Activated B cell treated with CpG ODN at 0.5 μM for 24 hours (primary cell): ENCODE measurements at regions not wholly inside any gene's neighbourhood (a gene's known extent, or its start where the extent isn't known, plus 50 kb on each side); places are given as distances from the start of the nearest gene placed in this dataset.

Experiments used
- ATAC-seq: fragments of 200-7000 bp; cut with Tn5 transposase; one replicate; pipeline ENCODE4 v1.10.0; 2021; ENCODE audit warnings: low read depth, mild to moderate bottlenecking, moderate library complexity
- CTCF ChIA-PET: fragments of 350-600 bp; sonication (Branson Sonifier 250); formaldehyde crosslinking; loops from one replicate; lab custom pipeline; 2021; ENCODE audit warnings: antibody characterized with exemption; lab: Charles Lee
- POLR2A ChIA-PET: fragments of 350-600 bp; sonication (Branson Sonifier 250); formaldehyde crosslinking; loops from one replicate; lab custom pipeline; 2021; ENCODE audit warnings: antibody characterized with exemption; lab: Charles Lee
- DNase-seq: peaks from one replicate; pipeline ENCODE4 v3.0.0; 2022
- H3K27ac Mint-ChIP-seq: one replicate; pipeline ENCODE4 v1.8.0; 2020; ENCODE audit warnings: mixed read lengths
- H3K27me3 Mint-ChIP-seq: one replicate; pipeline ENCODE4 v1.8.0; 2021; ENCODE audit warnings: mixed read lengths
- H3K36me3 Mint-ChIP-seq: one replicate; pipeline ENCODE4 v1.8.0; 2021; ENCODE audit warnings: low read depth, mixed read lengths
- H3K4me1 Mint-ChIP-seq: one replicate; pipeline ENCODE4 v1.8.0; 2021; ENCODE audit warnings: mixed read lengths
- H3K4me3 Mint-ChIP-seq: one replicate; pipeline ENCODE4 v1.8.0; 2020; ENCODE audit warnings: mild to moderate bottlenecking, mixed read lengths
- H3K9me3 Mint-ChIP-seq: one replicate; pipeline ENCODE4 v1.8.0; 2020; ENCODE audit warnings: mixed read lengths
- intact Hi-C: fragments of 100-400 bp; cut with micrococcal nuclease; formaldehyde crosslinking; loops from one replicate; pipeline ENCODE4 v1.15.1; 2024
- TF ChIP-seq, protein P1 (sequence below): fragments of 200-600 bp; IDR thresholded peaks from one replicate; pipeline ENCODE4 v1.8.0; 2022; ENCODE audit warnings: antibody characterized with exemption, mild to moderate bottlenecking

DNA sequence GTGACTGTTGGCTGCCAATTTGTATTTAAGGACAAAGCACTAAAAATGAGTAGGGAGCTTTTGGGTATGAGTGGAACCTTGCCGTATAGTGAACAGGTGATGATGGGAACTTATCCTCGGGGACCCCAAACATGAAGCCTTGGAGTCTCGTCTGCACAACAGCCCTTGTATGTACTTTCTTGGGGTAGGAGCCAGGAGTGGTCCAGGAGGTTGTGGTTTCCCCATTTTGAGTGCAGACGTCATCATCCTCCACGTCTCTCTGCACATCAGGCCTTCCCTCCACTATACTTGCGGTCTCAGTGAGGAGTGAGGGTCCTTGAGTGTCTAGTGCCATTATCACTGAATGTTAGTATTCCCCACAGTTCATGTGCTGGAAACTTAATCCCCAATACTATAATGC, 101.5 kb upstream of the HS6ST1 start:
- Mint-ChIP-seq H3K4me1 (no peaks in the 10 kb centered on the region), H3K36me3 (peaks cover 3% of the 10 kb centered on the region), H3K9me3 (peaks cover 4% of the 10 kb centered on the region), H3K27ac (no peak overlapping the region), H3K4me3 (no peak overlapping the region), H3K27me3 (peaks cover 2% of the 10 kb centered on the region)
- ChIA-PET POLR2A (no interaction called here), CTCF (no interaction called here)
- intact Hi-C loops, result no loop called here
- ATAC-seq, result no peak
- DNase-seq, result no peak
- TF ChIP-seq, protein P1, sequence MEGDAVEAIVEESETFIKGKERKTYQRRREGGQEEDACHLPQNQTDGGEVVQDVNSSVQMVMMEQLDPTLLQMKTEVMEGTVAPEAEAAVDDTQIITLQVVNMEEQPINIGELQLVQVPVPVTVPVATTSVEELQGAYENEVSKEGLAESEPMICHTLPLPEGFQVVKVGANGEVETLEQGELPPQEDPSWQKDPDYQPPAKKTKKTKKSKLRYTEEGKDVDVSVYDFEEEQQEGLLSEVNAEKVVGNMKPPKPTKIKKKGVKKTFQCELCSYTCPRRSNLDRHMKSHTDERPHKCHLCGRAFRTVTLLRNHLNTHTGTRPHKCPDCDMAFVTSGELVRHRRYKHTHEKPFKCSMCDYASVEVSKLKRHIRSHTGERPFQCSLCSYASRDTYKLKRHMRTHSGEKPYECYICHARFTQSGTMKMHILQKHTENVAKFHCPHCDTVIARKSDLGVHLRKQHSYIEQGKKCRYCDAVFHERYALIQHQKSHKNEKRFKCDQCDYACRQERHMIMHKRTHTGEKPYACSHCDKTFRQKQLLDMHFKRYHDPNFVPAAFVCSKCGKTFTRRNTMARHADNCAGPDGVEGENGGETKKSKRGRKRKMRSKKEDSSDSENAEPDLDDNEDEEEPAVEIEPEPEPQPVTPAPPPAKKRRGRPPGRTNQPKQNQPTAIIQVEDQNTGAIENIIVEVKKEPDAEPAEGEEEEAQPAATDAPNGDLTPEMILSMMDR, result no peak

DNA sequence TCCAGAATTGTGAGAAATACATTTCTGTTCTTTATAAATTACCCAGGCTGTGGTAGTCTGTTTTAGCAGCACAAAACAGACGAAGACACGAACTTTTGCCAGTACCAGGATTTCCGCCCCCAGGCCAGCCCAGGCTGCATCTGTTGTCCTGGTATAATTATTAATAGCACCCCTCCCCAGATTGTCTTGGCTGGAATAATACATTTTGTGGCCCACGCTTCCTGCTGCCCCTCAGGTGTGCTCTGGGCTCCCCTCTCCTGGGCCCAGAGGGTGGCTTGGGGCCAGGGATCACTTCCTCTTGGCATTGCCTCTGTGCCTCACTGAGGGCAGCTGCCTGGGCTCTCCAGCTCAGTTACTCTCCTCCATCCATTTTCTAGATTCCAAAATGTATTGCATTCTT, 102.1 kb upstream of the HS6ST1 start:
- intact Hi-C loops, result no loop called here
- no peak for ATAC-seq
- H3K4me3 Mint-ChIP-seq, result no peak overlapping the region
- TF ChIP-seq, protein P1, result no peak
- H3K27me3 Mint-ChIP-seq, result peaks cover 2% of the 10 kb centered on the region
- peaks cover 4% of the 10 kb centered on the region for H3K9me3 Mint-ChIP-seq
- DNase-seq, result no peak
- ChIA-PET POLR2A (no interaction called here), CTCF (no interaction called here)
- H3K36me3 Mint-ChIP-seq, result peaks cover 3% of the 10 kb centered on the region
- no peaks in the 10 kb centered on the region for H3K4me1 Mint-ChIP-seq
- no peak overlapping the region for H3K27ac Mint-ChIP-seq

DNA sequence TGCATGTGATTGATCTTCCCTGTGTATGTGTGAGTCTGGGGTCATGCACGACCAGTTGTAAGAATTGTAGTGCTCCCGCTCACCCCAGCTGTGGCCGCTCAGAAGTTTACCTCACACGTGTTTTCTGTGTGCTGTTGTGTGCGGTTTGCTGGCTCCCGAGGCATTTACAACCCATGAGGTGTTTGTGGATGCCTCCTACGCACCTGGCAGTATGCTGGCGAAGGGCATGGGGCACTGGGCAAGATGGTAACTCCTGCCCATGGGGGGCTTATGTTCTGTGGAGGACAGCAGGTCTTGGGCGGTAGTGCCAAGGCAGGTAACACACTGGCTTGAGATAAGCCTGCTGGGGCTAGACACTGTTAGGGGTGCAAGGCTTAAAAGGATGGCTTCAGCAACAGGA, 102.6 kb upstream of the HS6ST1 start:
- Mint-ChIP-seq H3K9me3 (peaks cover 4% of the 10 kb centered on the region), H3K36me3 (peaks cover 3% of the 10 kb centered on the region), H3K4me3 (no peak overlapping the region), H3K27ac (no peak overlapping the region), H3K27me3 (peaks cover 2% of the 10 kb centered on the region), H3K4me1 (no peaks in the 10 kb centered on the region)
- POLR2A ChIA-PET, result no interaction called here
- intact Hi-C loops, result no loop called here
- DNase-seq, result no peak
- ATAC-seq, result no peak
- CTCF ChIA-PET, result no interaction called here
- TF ChIP-seq, protein P1, result no peak

DNA sequence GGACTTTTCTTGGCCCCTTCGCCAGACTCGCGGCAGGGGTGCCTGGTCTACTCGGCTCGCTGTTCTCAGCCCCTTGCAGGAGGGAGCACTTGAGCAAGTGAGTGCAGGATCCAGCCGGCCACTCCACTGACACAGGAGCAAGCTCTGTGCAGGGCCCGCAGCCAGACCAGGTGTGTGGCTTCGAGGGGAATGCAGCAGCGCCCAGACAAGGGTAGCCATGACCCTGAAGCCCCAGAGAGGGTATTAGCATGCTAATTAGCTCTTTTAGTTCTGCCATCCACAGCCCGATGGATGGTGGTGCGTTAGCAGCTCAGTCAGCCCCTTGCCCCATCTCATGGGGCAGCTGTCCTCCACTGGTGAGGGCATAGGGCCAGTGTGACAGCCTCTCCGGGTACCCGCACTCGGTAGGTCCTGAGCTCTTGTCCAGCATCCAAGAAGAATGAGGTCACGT, 103.2 kb upstream of the HS6ST1 start:
- Mint-ChIP-seq H3K36me3 (peaks cover 3% of the 10 kb centered on the region), H3K9me3 (peaks cover 4% of the 10 kb centered on the region), H3K27me3 (peaks cover 2% of the 10 kb centered on the region), H3K4me1 (no peaks in the 10 kb centered on the region), H3K27ac (no peak overlapping the region), H3K4me3 (no peak overlapping the region)
- intact Hi-C loops, result no loop called here
- CTCF ChIA-PET, result no interaction called here
- ATAC-seq (no peak), DNase-seq (no peak)
- TF ChIP-seq, protein P1, result no peak
- POLR2A ChIA-PET, result no interaction called here

DNA sequence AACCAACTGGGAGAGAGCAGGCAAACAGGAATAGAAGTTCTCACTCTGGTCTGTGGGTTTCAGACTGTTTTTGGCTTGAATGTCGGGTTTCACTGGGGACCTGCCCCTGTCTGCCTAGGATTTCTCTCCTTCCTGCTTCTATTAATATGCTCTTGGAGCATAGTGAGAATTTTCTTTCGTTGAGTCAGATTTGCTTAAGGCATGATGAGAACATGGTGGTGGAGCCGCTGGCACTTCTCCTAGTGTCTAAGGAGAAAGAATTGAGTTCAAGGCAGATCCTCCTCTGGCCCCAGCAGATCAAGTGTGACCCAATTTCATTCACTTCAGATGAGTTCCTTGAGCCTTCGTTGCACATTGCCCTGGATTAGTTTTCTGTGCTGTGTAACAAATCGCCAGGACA, 103.9 kb upstream of the HS6ST1 start:
- POLR2A ChIA-PET, result interaction anchor here (0.6 kb wide), 1 partner anchor 15 kb away, joined by 3 read pairs; no protein-coding TSS in a partner anchor
- TF ChIP-seq, protein P1, result no peak
- no peak for DNase-seq
- ATAC-seq, result no peak
- peaks cover 3% of the 10 kb centered on the region for H3K36me3 Mint-ChIP-seq
- intact Hi-C loops, result no loop called here
- H3K27ac Mint-ChIP-seq, result no peak overlapping the region
- no peak overlapping the region for H3K4me3 Mint-ChIP-seq
- peaks cover 2% of the 10 kb centered on the region for H3K27me3 Mint-ChIP-seq
- no peaks in the 10 kb centered on the region for H3K4me1 Mint-ChIP-seq
- peaks cover 4% of the 10 kb centered on the region for H3K9me3 Mint-ChIP-seq
- CTCF ChIA-PET, result no interaction called here
